Astrocyte of the cerebellum (primary cell): ENCODE measurements at regions not wholly inside any gene's neighbourhood (a gene's known extent, or its start where the extent isn't known, plus 50 kb on each side); places are given as distances from the start of the nearest gene placed in this dataset.
"Not testable (repeated sequence)": the region's sequence is repeated elsewhere in the genome, so short reads cannot be mapped to it uniquely, and the experiment has no call there.

Experiments used
- DNase-seq: peaks from one replicate; pipeline ENCODE4 v3.0.0-alpha.2; 2011; ENCODE audit warnings: low read depth
- H3K4me3 ChIP-seq: 2 replicates; pipeline ENCODE4 v1.5.1; 2011; ENCODE audit warnings: mild to moderate bottlenecking, low read depth, low read length, moderate library complexity
- CTCF ChIP-seq: IDR thresholded peaks from 2 replicates; pipeline ENCODE4 v1.5.1; 2012; ENCODE audit warnings: low read length, low read depth, moderate library complexity, mild to moderate bottlenecking; ENCODE audit errors: missing control alignments
- in situ Hi-C: cut with HindIII; loops from 2 replicates; pipeline ENCODE4 v1.10.0; 2017; ENCODE audit warnings: low sequenced_read_pairs

GRCh38 chr10:4224178-4224577 is 439.2 kb upstream of the KLF6 start:
- no peak for TF ChIP-seq CTCF
- in situ Hi-C loops: no loop called here
- H3K4me3 ChIP-seq: no peak overlapping the region
- DNase-seq: no peak

DNA sequence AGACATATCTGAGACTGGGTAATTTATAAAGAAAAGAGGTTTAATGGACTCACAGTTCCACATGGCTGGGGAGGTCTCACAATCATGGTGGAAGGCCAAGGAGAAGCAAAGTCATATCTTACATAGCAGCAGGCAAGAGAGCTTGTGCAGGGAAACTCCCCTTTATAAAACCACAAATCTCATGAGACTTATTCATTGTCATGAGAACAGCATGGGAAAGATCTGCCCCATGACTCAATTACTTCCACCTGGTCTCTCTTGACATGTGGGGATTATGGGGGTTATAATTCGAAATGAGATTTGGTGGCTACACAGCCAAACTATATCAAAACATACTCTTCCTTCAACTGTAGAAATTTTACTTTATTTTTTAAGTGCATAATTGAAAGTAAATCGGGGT is 436.3 kb upstream of the KLF6 start:
- H3K4me3 ChIP-seq, DNase-seq, in situ Hi-C loops: not testable (repeated sequence)

GRCh38 chr10:4219901-4220300 is 434.9 kb upstream of the KLF6 start:
- TF ChIP-seq CTCF: no peak
- DNase-seq: no peak
- in situ Hi-C loops: no loop called here
- H3K4me3 ChIP-seq: no peak overlapping the region

- in situ Hi-C loops: no loop called here
- no peak overlapping the region for H3K4me3 ChIP-seq
- TF ChIP-seq CTCF: no peak
Observed at GRCh38 chr10:4217653-4218052, 432.6 kb upstream of the KLF6 start.

DNA sequence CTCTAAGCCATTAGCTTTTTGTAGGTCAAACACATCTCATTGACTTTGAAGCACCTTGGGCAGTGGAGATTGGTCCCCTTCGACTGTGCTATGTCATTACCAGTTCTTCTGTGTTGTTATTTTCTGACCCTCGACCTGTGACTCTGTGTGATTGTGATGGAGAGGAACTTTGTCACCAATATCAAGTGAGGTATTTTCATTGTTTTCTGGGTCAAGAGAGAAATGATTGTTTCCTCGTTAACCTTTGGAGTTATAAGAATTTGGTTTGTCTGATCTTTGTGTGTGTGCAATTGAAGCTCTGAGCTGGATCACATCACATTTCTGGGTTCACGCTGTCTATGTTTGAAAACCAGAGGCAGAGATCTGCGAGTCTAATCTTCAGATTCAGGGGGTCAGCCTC is 432.2 kb upstream of the KLF6 start:
- in situ Hi-C loops: no loop called here
- no peak for DNase-seq
- TF ChIP-seq CTCF: no peak
- no peak overlapping the region for H3K4me3 ChIP-seq

More at GRCh38 chr10:4217653-4218052, 432.6 kb upstream of the KLF6 start:
- DNase-seq: no peak

DNA sequence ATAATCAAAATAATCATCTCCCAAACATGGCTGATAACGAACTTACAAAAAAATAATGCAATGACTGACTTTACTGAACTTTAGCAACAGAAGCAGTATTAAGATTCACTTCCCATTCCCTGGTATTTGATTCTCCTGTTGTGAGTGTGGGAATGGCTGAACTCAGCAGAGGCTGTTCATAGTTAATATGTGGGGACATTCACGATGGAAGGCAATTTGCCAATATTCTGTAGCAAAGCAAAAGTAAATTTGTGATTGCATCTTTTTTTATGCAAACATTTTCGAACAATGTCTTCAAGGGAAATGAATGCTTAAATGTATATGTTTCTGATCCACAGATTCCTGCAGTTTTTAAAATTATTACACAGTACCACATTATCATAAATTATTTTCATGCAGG is 431.7 kb upstream of the KLF6 start:
- no peak for TF ChIP-seq CTCF
- no peak for DNase-seq
- in situ Hi-C loops: no loop called here
- H3K4me3 ChIP-seq: no peak overlapping the region

DNA sequence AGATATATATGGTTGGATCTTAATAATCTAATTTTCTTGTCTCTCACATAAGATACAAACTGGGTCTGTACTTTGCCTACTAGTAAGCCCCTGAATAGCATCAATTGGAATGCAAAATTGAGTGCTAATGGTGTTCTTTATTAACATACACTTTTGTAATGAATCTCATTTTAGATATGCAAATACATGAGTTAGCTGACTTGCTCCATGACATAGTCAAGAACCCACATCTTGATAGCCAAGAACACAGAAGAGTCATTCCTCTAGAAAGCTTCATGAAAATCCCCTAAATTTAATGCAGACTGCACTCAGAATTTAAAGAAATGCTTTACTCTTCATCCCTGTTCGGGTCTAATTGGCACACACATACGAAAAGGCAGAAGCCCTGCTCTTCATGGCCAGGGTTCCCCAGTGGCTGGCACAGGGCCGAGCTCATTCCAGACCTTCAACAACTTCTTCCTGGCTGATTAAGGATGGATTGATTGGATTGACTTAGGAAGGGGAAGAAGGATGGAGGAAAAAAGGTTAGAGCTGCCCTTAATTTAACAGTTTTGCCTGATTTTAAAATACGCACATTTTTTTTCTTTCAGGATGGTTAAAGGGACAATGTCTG is 431.1 kb upstream of the KLF6 start:
- no peak for DNase-seq
- no peak for TF ChIP-seq CTCF
- in situ Hi-C loops: no loop called here
- H3K4me3 ChIP-seq: no peak overlapping the region
